ENCODE measurements at regions not wholly inside any gene's neighbourhood (a gene's known extent, or its start where the extent isn't known, plus 50 kb on each side); places are given as distances from the start of the nearest gene placed in this dataset.

GRCh38 chr10:59006511-59007306, 169.7 kb upstream of the PHYHIPL start:
- Histone ChIP-seq H3K9me2 (ENCODE audit: insufficient read depth, low read length) (no peaks in the 10 kb centered on the region), H3F3A (ENCODE audit: insufficient read depth, low read length, poor library complexity, severe bottlenecking) (no peaks in the 10 kb centered on the region), H2AFZ (ENCODE audit: low read depth, low read length) (no peak overlapping the region), H3K4me3 (ENCODE audit: low read length) (no peak overlapping the region), H3K27me3 (ENCODE audit: insufficient read depth, low read depth, low read length) (no peaks in the 10 kb centered on the region), H3K36me3 (ENCODE audit: insufficient read depth, low read length) (no peaks in the 10 kb centered on the region), H3K9ac (ENCODE audit: low read length) (no peak overlapping the region), H3K79me2 (replicated peaks; ENCODE audit: insufficient read depth, low read length) (no peaks in the 10 kb centered on the region), H4K20me1 (ENCODE audit: insufficient read depth) (no peaks in the 10 kb centered on the region), H3K27ac (ENCODE audit: low read length) (no peak overlapping the region), H3K4me2 (ENCODE audit: low read length) (no peak overlapping the region), H3K9me3 (ENCODE audit: low read length) (no peaks in the 10 kb centered on the region)
- TF ChIP-seq CTCF (IDR thresholded peaks at IDR 0.05; ENCODE audit: poor library complexity, severe bottlenecking) (no peak), MXI1 (conservative IDR thresholded peaks at IDR 0.05; ENCODE audit: poor library complexity, severe bottlenecking) (no peak), TAF1 (IDR thresholded peaks at IDR 0.05; ENCODE audit: low read depth) (no peak), REST (IDR thresholded peaks at IDR 0.05; ENCODE audit: borderline replicate concordance) (no peak), SMC3 (conservative IDR thresholded peaks at IDR 0.05; ENCODE audit: poor library complexity) (no peak), EZH2 (IDR thresholded peaks at IDR 0.05; ENCODE audit: borderline replicate concordance, insufficient read depth, low read length, poor library complexity, severe bottlenecking) (no peak), RAD21 (conservative IDR thresholded peaks at IDR 0.05) (no peak), POLR2AphosphoS5 (IDR thresholded peaks at IDR 0.05) (no peak), EP300 (conservative IDR thresholded peaks at IDR 0.05; ENCODE audit: poor library complexity, severe bottlenecking) (no peak)

GRCh38 chr10:59007307-59008025, 169.0 kb upstream of the PHYHIPL start:
- Histone ChIP-seq H4K20me1 (ENCODE audit: insufficient read depth) (no peaks in the 10 kb centered on the region), H3K9me2 (ENCODE audit: insufficient read depth, low read length) (no peaks in the 10 kb centered on the region), H3K27ac (ENCODE audit: low read length) (no peak overlapping the region), H3K27me3 (ENCODE audit: insufficient read depth, low read depth, low read length) (no peaks in the 10 kb centered on the region), H3K4me3 (ENCODE audit: low read length) (no peak overlapping the region), H3K36me3 (ENCODE audit: insufficient read depth, low read length) (no peaks in the 10 kb centered on the region), H3K9me3 (ENCODE audit: low read length) (no peaks in the 10 kb centered on the region), H3F3A (ENCODE audit: insufficient read depth, low read length, poor library complexity, severe bottlenecking) (no peaks in the 10 kb centered on the region), H3K79me2 (replicated peaks; ENCODE audit: insufficient read depth, low read length) (no peaks in the 10 kb centered on the region), H3K4me2 (ENCODE audit: low read length) (no peak overlapping the region), H2AFZ (ENCODE audit: low read depth, low read length) (no peak overlapping the region), H3K9ac (ENCODE audit: low read length) (no peak overlapping the region)
- no peak for TF ChIP-seq TAF1 (IDR thresholded peaks at IDR 0.05; ENCODE audit: low read depth)
- TF ChIP-seq POLR2AphosphoS5 (IDR thresholded peaks at IDR 0.05), result no peak
- TF ChIP-seq MXI1 (conservative IDR thresholded peaks at IDR 0.05; ENCODE audit: poor library complexity, severe bottlenecking), result no peak
- no peak for TF ChIP-seq EZH2 (IDR thresholded peaks at IDR 0.05; ENCODE audit: borderline replicate concordance, insufficient read depth, low read length, poor library complexity, severe bottlenecking)
- no peak for TF ChIP-seq REST (IDR thresholded peaks at IDR 0.05; ENCODE audit: borderline replicate concordance)
- TF ChIP-seq SMC3 (conservative IDR thresholded peaks at IDR 0.05; ENCODE audit: poor library complexity), result no peak
- no peak for TF ChIP-seq CTCF (IDR thresholded peaks at IDR 0.05; ENCODE audit: poor library complexity, severe bottlenecking)
- no peak for TF ChIP-seq EP300 (conservative IDR thresholded peaks at IDR 0.05; ENCODE audit: poor library complexity, severe bottlenecking)
- TF ChIP-seq RAD21 (conservative IDR thresholded peaks at IDR 0.05), result no peak
